ENCODE measurements at regions not wholly inside any gene's neighbourhood (a gene's known extent, or its start where the extent isn't known, plus 50 kb on each side); places are given as distances from the start of the nearest gene placed in this dataset.

GRCh38 chr16:59319871-59320270, 585.8 kb upstream of the GOT2 start:
- no peak for DNase-seq (ENCODE audit: low read depth)
- no peak overlapping the region for H3K4me3 ChIP-seq (ENCODE audit: low read depth, low read length)
- H3K36me3 ChIP-seq (ENCODE audit: control insufficient read depth, insufficient read depth, low read length) = no peaks in the 10 kb centered on the region
- no peaks in the 10 kb centered on the region for H3K27me3 ChIP-seq (ENCODE audit: control insufficient read depth, insufficient read depth, low read length)
- FAIRE-seq = no peak
- TF ChIP-seq CTCF (IDR thresholded peaks at IDR 0.05; ENCODE audit: insufficient read depth, low read length, severe bottlenecking) = no peak

- Histone ChIP-seq H3K36me3 (ENCODE audit: control insufficient read depth, insufficient read depth, low read length) (no peaks in the 10 kb centered on the region), H3K27me3 (ENCODE audit: control insufficient read depth, insufficient read depth, low read length) (no peaks in the 10 kb centered on the region), H3K4me3 (ENCODE audit: low read depth, low read length) (no peak overlapping the region)
- FAIRE-seq (no peak), DNase-seq (ENCODE audit: low read depth) (no peak)
- no peak for TF ChIP-seq CTCF (IDR thresholded peaks at IDR 0.05; ENCODE audit: insufficient read depth, low read length, severe bottlenecking)
These were observed 571.7 kb upstream of the GOT2 start for GRCh38 chr16:59305850-59306249.

GRCh38 chr16:59296888-59297287, 562.8 kb upstream of the GOT2 start:
- no peak for TF ChIP-seq CTCF (IDR thresholded peaks at IDR 0.05; ENCODE audit: insufficient read depth, low read length, severe bottlenecking)
- DNase-seq (ENCODE audit: low read depth) (no peak), FAIRE-seq (no peak)
- H3K27me3 ChIP-seq (ENCODE audit: control insufficient read depth, insufficient read depth, low read length) = no peaks in the 10 kb centered on the region
- H3K36me3 ChIP-seq (ENCODE audit: control insufficient read depth, insufficient read depth, low read length) = no peaks in the 10 kb centered on the region
- no peak overlapping the region for H3K4me3 ChIP-seq (ENCODE audit: low read depth, low read length)

- Histone ChIP-seq H3K4me3 (ENCODE audit: low read depth, low read length) (no peak overlapping the region), H3K27me3 (ENCODE audit: control insufficient read depth, insufficient read depth, low read length) (no peaks in the 10 kb centered on the region), H3K36me3 (ENCODE audit: control insufficient read depth, insufficient read depth, low read length) (no peaks in the 10 kb centered on the region)
- no peak for TF ChIP-seq CTCF (IDR thresholded peaks at IDR 0.05; ENCODE audit: insufficient read depth, low read length, severe bottlenecking)
- DNase-seq (ENCODE audit: low read depth) (no peak), FAIRE-seq (no peak)
These were observed 562.0 kb upstream of the GOT2 start for GRCh38 chr16:59295993-59296736.

GRCh38 chr16:59295474-59295873, 561.4 kb upstream of the GOT2 start:
- FAIRE-seq = no peak
- no peaks in the 10 kb centered on the region for H3K36me3 ChIP-seq (ENCODE audit: control insufficient read depth, insufficient read depth, low read length)
- no peak overlapping the region for H3K4me3 ChIP-seq (ENCODE audit: low read depth, low read length)

More at GRCh38 chr16:59295474-59295873, 561.4 kb upstream of the GOT2 start:
- TF ChIP-seq CTCF (IDR thresholded peaks at IDR 0.05; ENCODE audit: insufficient read depth, low read length, severe bottlenecking) = no peak
- no peak for DNase-seq (ENCODE audit: low read depth)
- H3K27me3 ChIP-seq (ENCODE audit: control insufficient read depth, insufficient read depth, low read length) = no peaks in the 10 kb centered on the region

Measured in bronchial epithelial cell (primary cell).